Astrocyte of the spinal cord (primary cell): ENCODE measurements at regions not wholly inside any gene's neighbourhood (a gene's known extent, or its start where the extent isn't known, plus 50 kb on each side); places are given as distances from the start of the nearest gene placed in this dataset.

Experiments
- DNase-seq: peaks from one replicate; pipeline ENCODE4 v3.0.0; 2011; ENCODE audit warnings: low read depth, low spot score
- H3K4me3 ChIP-seq: 2 replicates; pipeline ENCODE4 v1.5.1; 2011; ENCODE audit warnings: low read depth, mild to moderate bottlenecking, low read length, moderate library complexity
- CTCF ChIP-seq: IDR thresholded peaks from 2 replicates; pipeline ENCODE4 v1.5.1; 2012; ENCODE audit warnings: low read depth, mild to moderate bottlenecking, low read length, inconsistent platforms
- in situ Hi-C: cut with HindIII; loops from 2 replicates; pipeline ENCODE4 v1.10.0; 2017; ENCODE audit warnings: low sequenced_read_pairs

DNA sequence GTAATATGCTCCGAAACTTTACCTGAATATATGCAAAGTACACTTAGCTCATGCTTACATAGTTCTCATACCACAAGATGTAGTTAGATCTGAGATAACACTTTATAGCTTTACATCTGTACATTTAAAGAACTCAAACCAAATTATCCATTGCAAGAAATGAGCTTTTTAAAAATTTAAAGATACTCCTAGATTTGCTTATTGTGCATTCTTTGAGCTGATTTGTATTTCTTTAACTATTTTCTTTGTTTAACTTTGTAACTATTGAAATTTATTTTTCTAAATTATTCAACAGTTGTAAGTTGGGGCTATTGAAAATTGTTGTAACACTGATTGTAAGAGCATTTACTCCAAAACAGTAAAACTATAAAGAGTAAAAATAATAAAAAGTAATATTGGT, 340.2 kb upstream of the NOVA1 start:
- no peak for TF ChIP-seq CTCF
- DNase-seq: no peak
- no peak overlapping the region for H3K4me3 ChIP-seq
- in situ Hi-C loops: no loop called here

DNA sequence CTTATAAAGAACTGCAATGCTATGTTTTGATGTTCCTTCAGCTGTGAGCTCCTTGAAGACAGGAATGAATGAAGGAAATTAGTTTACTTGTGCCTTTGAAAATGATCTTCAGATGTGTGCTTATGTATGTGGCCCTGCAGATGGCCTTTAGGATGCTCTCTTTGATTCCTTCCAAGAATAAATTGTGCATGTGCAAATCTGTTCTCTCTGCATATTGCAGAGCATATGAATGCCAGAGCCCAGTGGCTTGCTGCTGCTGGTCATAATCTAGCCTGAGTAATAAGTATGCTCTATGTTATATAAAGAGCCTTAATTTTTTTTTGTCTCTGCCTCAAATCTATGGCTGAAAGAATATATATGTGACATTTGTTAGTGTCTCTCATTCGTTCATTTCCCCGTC, 341.9 kb upstream of the NOVA1 start:
- no peak overlapping the region for H3K4me3 ChIP-seq
- TF ChIP-seq CTCF: no peak
- DNase-seq: no peak
- in situ Hi-C loops: no loop called here

DNA sequence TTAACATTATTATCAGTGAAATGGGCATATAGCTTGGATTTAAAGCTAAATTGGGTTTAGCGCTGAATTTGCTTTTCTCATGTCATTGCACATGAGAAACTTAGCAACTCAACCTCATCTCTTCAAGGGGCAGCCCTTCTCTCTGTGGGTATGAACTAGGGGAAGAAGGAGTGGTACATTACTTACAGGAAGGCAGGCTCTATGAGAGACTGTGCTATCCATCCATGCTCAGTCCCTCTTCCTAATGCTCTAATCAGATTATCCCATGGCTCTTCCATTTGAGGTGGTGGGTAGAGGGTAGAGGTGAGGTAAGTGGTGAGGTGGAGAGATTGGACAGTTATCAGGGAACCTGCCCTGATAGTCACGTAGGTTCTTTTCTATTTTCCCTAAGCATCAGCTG, 343.7 kb upstream of the NOVA1 start:
- H3K4me3 ChIP-seq: no peak overlapping the region
- no peak for DNase-seq
- TF ChIP-seq CTCF: no peak
- in situ Hi-C loops: no loop called here

GRCh38 chr14:26947265-26947664, 349.4 kb upstream of the NOVA1 start:
- H3K4me3 ChIP-seq: no peak overlapping the region
- TF ChIP-seq CTCF: no peak
- in situ Hi-C loops: no loop called here
- no peak for DNase-seq

- no peak for DNase-seq
- no peak for TF ChIP-seq CTCF
- in situ Hi-C loops: no loop called here
- no peak overlapping the region for H3K4me3 ChIP-seq
These were observed 361.6 kb upstream of the NOVA1 start for GRCh38 chr14:26959437-26959836.

GRCh38 chr14:26959972-26960660, 362.3 kb upstream of the NOVA1 start:
- no peak for DNase-seq
- no peak overlapping the region for H3K4me3 ChIP-seq
- no peak for TF ChIP-seq CTCF
- in situ Hi-C loops: no loop called here
